GM12864 (cell line): ENCODE measurements at regions not wholly inside any gene's neighbourhood (a gene's known extent, or its start where the extent isn't known, plus 50 kb on each side); places are given as distances from the start of the nearest gene placed in this dataset.
"Not testable (repeated sequence)": the region's sequence is repeated elsewhere in the genome, so short reads cannot be mapped to it uniquely, and the experiment has no call there.

ENCODE experiments used
- DNase-seq: peaks from one replicate; pipeline ENCODE4 v3.0.0-alpha.2; 2011; ENCODE audit warnings: low read depth
- H3K4me3 ChIP-seq: 2 replicates; pipeline ENCODE4 v1.5.1; 2011; ENCODE audit warnings: mild to moderate bottlenecking, low read depth, low read length, control low read depth
- TF ChIP-seq, protein P1 (sequence below): IDR thresholded peaks from 2 replicates; pipeline ENCODE4 v1.5.1; 2011; ENCODE audit warnings: low read depth, mild to moderate bottlenecking, moderate library complexity, low read length, control low read depth, inconsistent platforms; ENCODE audit errors: missing control alignments

DNA sequence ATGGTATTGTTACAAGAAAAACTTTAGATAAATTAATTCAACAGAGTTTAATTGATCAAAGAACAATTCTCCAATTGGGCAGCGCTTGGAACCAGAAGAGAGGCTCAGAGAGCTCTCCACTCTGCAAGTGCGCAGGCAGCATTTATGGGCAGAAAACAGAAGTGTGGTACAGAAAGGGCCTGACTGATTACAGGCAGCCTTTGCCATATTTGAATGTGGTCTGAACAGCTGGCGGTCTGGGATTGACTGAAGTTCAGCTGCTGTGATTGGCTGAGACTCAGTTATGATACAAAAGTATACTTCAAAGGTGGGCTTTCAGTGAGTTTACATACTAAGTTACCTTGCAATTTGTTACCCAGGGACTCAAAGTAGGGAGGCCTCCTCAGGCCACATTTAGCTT lies 301.3 kb upstream of the ID2 start:
- H3K4me3 ChIP-seq, result no peak overlapping the region
- DNase-seq, result peak; percentile 25
- TF ChIP-seq, protein P1, sequence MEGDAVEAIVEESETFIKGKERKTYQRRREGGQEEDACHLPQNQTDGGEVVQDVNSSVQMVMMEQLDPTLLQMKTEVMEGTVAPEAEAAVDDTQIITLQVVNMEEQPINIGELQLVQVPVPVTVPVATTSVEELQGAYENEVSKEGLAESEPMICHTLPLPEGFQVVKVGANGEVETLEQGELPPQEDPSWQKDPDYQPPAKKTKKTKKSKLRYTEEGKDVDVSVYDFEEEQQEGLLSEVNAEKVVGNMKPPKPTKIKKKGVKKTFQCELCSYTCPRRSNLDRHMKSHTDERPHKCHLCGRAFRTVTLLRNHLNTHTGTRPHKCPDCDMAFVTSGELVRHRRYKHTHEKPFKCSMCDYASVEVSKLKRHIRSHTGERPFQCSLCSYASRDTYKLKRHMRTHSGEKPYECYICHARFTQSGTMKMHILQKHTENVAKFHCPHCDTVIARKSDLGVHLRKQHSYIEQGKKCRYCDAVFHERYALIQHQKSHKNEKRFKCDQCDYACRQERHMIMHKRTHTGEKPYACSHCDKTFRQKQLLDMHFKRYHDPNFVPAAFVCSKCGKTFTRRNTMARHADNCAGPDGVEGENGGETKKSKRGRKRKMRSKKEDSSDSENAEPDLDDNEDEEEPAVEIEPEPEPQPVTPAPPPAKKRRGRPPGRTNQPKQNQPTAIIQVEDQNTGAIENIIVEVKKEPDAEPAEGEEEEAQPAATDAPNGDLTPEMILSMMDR, result no peak

GRCh38 chr2:8382485-8382884 lies 299.4 kb upstream of the ID2 start:
- TF ChIP-seq, protein P1, result no peak
- DNase-seq, result no peak

GRCh38 chr2:8386748-8387147 lies 295.1 kb upstream of the ID2 start:
- DNase-seq, H3K4me3 ChIP-seq: not testable (repeated sequence)

More at GRCh38 chr2:8382485-8382884, 299.4 kb upstream of the ID2 start:
- H3K4me3 ChIP-seq, result no peak overlapping the region

GRCh38 chr2:8388781-8389180 lies 293.1 kb upstream of the ID2 start:
- no peak overlapping the region for H3K4me3 ChIP-seq
- TF ChIP-seq, protein P1, result no peak

DNA sequence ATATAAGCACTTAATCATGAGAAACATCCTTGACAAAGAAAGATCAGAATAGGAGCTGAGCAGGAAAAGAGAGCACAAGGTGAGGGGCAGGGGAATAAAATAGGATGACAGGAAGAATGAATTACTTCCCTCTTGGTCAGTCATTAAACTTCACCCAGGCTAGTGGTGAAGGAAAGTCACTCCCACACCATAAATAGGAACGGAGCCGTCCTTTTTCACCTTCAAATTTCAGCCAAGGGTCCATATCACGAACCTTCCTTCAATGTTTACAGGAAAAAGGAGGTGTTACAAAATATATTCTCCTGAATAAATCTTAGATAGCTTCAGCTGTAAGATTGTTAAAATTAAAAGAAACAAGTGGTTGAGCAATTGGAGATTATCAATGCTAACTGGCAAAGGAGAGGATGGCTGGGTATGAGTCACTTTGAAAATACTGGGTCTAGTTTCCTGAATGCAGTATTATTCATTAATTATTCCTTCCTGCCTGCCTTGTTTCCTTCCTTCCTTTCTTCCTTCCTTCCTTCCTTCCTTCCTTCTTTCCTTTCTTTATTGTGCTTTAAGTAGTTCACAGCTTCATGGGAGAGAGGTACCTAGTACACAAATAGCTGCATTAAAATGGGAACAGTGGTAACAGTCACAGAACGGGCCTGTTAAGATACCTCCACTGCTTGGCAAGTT lies 292.3 kb upstream of the ID2 start:
- no peak overlapping the region for H3K4me3 ChIP-seq
- TF ChIP-seq, protein P1, result no peak
- DNase-seq, result no peak

More at GRCh38 chr2:8388781-8389180, 293.1 kb upstream of the ID2 start:
- no peak for DNase-seq

DNA sequence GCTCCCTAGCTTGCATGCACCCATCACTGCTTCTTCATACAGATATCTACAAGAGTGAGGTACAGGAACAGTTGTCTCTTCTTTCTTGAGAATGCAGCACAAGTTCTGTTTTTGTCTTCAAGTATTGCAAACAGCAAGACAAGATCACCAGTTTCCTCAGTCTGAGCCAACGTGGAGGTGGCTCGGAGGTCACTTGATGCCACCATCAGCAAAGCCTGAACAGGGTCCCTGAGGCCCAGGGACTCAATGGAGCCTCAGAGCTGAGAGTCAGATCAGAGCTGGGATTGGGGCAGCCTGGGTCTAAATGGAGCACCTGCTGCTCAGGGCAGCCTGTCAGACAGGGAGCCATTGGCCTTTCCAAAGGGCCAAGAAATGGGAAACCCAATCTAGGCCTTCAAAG lies 290.7 kb upstream of the ID2 start:
- no peak for DNase-seq
- TF ChIP-seq, protein P1, result no peak
- no peak overlapping the region for H3K4me3 ChIP-seq

DNA sequence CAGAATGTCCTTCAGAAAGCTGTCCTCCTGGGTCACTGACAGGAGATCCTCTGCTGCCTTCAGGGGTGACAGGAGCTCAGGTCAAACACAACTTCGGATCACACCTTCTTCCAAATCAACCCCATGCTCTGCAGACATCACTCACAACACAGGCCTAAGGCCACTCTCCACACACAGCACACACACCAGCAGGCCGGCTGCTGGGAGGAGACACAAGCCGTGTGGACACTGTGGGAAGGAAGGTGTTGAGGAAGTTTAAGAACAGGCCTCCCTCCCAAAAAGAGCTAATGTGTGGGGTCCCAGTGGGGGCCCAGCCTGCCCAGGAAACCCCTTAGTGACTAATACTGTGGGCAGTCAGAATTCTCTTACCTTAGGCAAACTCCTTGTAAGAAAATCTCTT lies 290.3 kb upstream of the ID2 start:
- H3K4me3 ChIP-seq, result no peak overlapping the region
- DNase-seq, result no peak
- TF ChIP-seq, protein P1, result no peak
